ENCODE measurements at regions not wholly inside any gene's neighbourhood (a gene's known extent, or its start where the extent isn't known, plus 50 kb on each side); places are given as distances from the start of the nearest gene placed in this dataset.

DNA sequence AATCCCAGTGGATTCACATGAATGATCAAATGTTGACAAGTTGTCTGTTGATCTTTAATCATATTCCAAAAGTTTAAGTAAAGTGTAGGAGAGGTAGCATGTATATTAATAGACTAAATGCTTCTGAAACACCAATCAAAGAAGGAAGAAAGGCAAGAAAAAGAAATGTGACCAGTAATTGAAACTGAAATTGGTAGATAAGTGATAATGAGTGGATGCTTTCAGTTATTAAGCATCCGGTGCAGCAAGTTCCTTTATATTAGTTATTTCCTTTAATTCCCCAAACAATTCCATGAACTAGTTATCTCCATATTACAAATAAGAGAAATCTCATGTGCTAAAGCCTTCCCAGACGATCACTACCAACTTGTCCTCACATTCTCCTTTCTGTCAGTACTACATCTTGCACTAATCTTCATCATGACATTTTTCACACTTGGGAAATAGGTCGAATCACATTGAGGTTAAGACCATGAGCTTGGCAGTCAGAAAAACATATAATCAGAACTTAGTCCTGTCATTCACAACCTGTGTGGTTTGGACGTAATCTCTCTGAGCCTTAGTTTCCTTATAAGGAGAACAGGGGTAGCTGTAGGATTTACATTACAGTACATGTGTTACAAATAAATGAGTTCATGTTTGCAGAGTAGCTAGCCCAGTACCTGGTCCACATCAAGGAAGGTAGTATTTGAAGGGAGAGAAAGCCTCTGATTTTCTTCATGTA is 182.1 kb downstream of the NOL4 start:
- in situ Hi-C loops (cut with HindIII; ENCODE audit: low pct_unique_long_range_greater_than_20kb, low sequenced_read_pairs), result no loop called here
- ChIA-PET POLR2A (no interaction called here), CTCF (no interaction called here)
- Histone ChIP-seq H3K27ac (ENCODE audit: low read length) (no peak overlapping the region), H3K36me3 (ENCODE audit: control insufficient read depth, insufficient read depth, low read length) (no peaks in the 10 kb centered on the region; the same call in 1 of the 2 replicates), H3K27me3 (ENCODE audit: control insufficient read depth, insufficient read depth, low read length) (no peaks in the 10 kb centered on the region), H3K4me1 (ENCODE audit: control insufficient read depth, insufficient read depth, low read length) (no peaks in the 10 kb centered on the region), H3K4me3 (ENCODE audit: low read depth in 2 of 2, low read length in 2 of 2) (no peak overlapping the region), H3K9me3 (ENCODE audit: control insufficient read depth, insufficient read depth, low read depth, low read length) (no peaks in the 10 kb centered on the region; the same call in 1 of the 2 replicates)
- ATAC-seq (no peak), DNase-seq (ENCODE audit: low read depth, low spot score) (no peak)
- intact Hi-C loops (cut with micrococcal nuclease; ENCODE audit: unreplicated experiment), result no loop called here
- no TSS peak for BruUV-seq (replicated peaks)
- TF ChIP-seq, protein P1, sequence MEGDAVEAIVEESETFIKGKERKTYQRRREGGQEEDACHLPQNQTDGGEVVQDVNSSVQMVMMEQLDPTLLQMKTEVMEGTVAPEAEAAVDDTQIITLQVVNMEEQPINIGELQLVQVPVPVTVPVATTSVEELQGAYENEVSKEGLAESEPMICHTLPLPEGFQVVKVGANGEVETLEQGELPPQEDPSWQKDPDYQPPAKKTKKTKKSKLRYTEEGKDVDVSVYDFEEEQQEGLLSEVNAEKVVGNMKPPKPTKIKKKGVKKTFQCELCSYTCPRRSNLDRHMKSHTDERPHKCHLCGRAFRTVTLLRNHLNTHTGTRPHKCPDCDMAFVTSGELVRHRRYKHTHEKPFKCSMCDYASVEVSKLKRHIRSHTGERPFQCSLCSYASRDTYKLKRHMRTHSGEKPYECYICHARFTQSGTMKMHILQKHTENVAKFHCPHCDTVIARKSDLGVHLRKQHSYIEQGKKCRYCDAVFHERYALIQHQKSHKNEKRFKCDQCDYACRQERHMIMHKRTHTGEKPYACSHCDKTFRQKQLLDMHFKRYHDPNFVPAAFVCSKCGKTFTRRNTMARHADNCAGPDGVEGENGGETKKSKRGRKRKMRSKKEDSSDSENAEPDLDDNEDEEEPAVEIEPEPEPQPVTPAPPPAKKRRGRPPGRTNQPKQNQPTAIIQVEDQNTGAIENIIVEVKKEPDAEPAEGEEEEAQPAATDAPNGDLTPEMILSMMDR (IDR thresholded peaks at IDR 0.05), result no peak
- TF ChIP-seq, protein P2, sequence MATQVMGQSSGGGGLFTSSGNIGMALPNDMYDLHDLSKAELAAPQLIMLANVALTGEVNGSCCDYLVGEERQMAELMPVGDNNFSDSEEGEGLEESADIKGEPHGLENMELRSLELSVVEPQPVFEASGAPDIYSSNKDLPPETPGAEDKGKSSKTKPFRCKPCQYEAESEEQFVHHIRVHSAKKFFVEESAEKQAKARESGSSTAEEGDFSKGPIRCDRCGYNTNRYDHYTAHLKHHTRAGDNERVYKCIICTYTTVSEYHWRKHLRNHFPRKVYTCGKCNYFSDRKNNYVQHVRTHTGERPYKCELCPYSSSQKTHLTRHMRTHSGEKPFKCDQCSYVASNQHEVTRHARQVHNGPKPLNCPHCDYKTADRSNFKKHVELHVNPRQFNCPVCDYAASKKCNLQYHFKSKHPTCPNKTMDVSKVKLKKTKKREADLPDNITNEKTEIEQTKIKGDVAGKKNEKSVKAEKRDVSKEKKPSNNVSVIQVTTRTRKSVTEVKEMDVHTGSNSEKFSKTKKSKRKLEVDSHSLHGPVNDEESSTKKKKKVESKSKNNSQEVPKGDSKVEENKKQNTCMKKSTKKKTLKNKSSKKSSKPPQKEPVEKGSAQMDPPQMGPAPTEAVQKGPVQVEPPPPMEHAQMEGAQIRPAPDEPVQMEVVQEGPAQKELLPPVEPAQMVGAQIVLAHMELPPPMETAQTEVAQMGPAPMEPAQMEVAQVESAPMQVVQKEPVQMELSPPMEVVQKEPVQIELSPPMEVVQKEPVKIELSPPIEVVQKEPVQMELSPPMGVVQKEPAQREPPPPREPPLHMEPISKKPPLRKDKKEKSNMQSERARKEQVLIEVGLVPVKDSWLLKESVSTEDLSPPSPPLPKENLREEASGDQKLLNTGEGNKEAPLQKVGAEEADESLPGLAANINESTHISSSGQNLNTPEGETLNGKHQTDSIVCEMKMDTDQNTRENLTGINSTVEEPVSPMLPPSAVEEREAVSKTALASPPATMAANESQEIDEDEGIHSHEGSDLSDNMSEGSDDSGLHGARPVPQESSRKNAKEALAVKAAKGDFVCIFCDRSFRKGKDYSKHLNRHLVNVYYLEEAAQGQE (IDR thresholded peaks at IDR 0.05; ENCODE audit: insufficient read depth in 1 of 2, low read depth in 2 of 2, low read length in 1 of 2), result no peak
- TF ChIP-seq POLR2AphosphoS5 (IDR thresholded peaks at IDR 0.05; ENCODE audit: low read depth, low read length) (no peak), SIN3A (IDR thresholded peaks at IDR 0.05; ENCODE audit: borderline replicate concordance, insufficient read depth, low read depth, low read length) (no peak), TCF7L2 (IDR thresholded peaks at IDR 0.05; ENCODE audit: low read depth, low read length) (no peak)

DNA sequence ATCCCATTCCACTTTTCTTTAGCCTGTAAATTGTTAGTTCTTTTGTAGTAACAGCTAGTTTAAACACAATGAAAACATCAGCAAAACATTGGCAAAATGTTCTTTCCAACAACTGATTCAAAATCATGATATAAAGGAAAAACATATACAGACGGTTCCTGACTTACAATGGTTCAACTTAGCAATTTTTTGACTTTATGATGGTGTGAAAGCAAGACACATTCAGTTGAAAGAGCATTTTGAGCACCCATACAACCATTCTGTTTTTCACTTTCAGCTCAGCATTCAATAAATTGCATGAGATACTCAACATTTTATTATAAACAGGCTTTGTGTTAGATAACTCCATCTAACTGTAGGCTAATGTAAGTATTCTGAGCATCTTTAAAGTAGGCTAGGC is 185.1 kb downstream of the NOL4 start:
- Histone ChIP-seq H3K27me3 (ENCODE audit: control insufficient read depth, insufficient read depth, low read length) (no peaks in the 10 kb centered on the region), H3K4me1 (ENCODE audit: control insufficient read depth, insufficient read depth, low read length) (no peaks in the 10 kb centered on the region), H3K4me3 (ENCODE audit: low read depth in 2 of 2, low read length in 2 of 2) (no peak overlapping the region), H3K9me3 (ENCODE audit: control insufficient read depth, insufficient read depth, low read depth, low read length) (no peaks in the 10 kb centered on the region; the same call in 1 of the 2 replicates), H3K36me3 (ENCODE audit: control insufficient read depth, insufficient read depth, low read length) (no peaks in the 10 kb centered on the region; the same call in 1 of the 2 replicates), H3K27ac (ENCODE audit: low read length) (no peak overlapping the region)
- TF ChIP-seq TCF7L2 (IDR thresholded peaks at IDR 0.05; ENCODE audit: low read depth, low read length), result no peak
- TF ChIP-seq POLR2AphosphoS5 (IDR thresholded peaks at IDR 0.05; ENCODE audit: low read depth, low read length), result no peak
- TF ChIP-seq, protein P1 (IDR thresholded peaks at IDR 0.05), result no peak
- TF ChIP-seq SIN3A (IDR thresholded peaks at IDR 0.05; ENCODE audit: borderline replicate concordance, insufficient read depth, low read depth, low read length), result no peak
- TF ChIP-seq, protein P2 (IDR thresholded peaks at IDR 0.05; ENCODE audit: insufficient read depth in 1 of 2, low read depth in 2 of 2, low read length in 1 of 2), result no peak
- intact Hi-C loops (cut with micrococcal nuclease; ENCODE audit: unreplicated experiment), result no loop called here
- ChIA-PET CTCF (no interaction called here), POLR2A (no interaction called here)
- ATAC-seq (no peak), DNase-seq (ENCODE audit: low read depth, low spot score) (no peak)
- in situ Hi-C loops (cut with HindIII; ENCODE audit: low pct_unique_long_range_greater_than_20kb, low sequenced_read_pairs), result no loop called here
- BruUV-seq (replicated peaks), result no TSS peak
